ENCODE measurements at regions not wholly inside any gene's neighbourhood (a gene's known extent, or its start where the extent isn't known, plus 50 kb on each side); places are given as distances from the start of the nearest gene placed in this dataset.

DNA sequence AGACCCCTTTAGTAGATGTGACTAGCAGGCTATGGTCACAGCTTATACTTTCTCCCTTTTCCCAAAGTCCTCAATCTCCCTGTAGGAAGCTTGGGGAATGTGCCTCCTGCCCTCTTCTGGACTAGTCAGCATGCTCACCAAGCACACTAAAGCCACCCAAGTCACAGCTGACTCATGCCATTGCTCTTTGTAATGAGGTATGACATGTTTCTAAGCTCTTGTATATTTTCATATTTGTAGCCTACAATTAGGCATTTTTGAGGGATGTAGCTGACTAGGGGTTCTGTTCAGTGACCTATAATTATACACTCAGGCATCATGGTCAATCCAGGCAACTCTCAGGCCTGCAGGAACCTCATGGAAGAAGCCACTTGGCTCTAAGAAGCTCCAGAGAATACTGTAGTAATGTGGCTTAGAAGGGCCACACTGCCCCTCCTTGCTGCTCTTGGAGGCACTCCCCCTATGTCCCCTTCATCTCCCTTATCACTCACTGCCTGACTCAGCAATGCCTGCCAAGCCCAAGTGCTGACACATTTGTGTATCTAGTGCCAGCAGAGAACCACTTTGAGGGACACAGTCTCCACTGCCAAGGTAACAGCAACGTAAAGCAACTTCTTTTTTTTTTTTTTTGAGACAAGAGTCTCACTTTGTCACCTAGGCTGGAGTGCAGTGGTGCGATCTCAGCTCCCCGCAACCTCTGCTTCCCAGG, 86.2 kb downstream of the RPL27A start:
- TF ChIP-seq, protein P1, sequence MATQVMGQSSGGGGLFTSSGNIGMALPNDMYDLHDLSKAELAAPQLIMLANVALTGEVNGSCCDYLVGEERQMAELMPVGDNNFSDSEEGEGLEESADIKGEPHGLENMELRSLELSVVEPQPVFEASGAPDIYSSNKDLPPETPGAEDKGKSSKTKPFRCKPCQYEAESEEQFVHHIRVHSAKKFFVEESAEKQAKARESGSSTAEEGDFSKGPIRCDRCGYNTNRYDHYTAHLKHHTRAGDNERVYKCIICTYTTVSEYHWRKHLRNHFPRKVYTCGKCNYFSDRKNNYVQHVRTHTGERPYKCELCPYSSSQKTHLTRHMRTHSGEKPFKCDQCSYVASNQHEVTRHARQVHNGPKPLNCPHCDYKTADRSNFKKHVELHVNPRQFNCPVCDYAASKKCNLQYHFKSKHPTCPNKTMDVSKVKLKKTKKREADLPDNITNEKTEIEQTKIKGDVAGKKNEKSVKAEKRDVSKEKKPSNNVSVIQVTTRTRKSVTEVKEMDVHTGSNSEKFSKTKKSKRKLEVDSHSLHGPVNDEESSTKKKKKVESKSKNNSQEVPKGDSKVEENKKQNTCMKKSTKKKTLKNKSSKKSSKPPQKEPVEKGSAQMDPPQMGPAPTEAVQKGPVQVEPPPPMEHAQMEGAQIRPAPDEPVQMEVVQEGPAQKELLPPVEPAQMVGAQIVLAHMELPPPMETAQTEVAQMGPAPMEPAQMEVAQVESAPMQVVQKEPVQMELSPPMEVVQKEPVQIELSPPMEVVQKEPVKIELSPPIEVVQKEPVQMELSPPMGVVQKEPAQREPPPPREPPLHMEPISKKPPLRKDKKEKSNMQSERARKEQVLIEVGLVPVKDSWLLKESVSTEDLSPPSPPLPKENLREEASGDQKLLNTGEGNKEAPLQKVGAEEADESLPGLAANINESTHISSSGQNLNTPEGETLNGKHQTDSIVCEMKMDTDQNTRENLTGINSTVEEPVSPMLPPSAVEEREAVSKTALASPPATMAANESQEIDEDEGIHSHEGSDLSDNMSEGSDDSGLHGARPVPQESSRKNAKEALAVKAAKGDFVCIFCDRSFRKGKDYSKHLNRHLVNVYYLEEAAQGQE (IDR thresholded peaks at IDR 0.05; ENCODE audit: insufficient read depth in 1 of 2, low read depth in 2 of 2, low read length in 2 of 2): no peak
- TF ChIP-seq TAF1 (IDR thresholded peaks at IDR 0.05; ENCODE audit: borderline replicate concordance, insufficient read depth, low read length): no peak
- TF ChIP-seq SIN3A (IDR thresholded peaks at IDR 0.05; ENCODE audit: borderline replicate concordance, insufficient read depth, low read length): no peak
- no peak for TF ChIP-seq POLR2AphosphoS5 (IDR thresholded peaks at IDR 0.05; ENCODE audit: low read depth, low read length)
- TF ChIP-seq FOXP2 (optimal IDR thresholded peaks at IDR 0.05; ENCODE audit: borderline replicate concordance, extremely low read depth, extremely low read length, insufficient read depth): no peak

DNA sequence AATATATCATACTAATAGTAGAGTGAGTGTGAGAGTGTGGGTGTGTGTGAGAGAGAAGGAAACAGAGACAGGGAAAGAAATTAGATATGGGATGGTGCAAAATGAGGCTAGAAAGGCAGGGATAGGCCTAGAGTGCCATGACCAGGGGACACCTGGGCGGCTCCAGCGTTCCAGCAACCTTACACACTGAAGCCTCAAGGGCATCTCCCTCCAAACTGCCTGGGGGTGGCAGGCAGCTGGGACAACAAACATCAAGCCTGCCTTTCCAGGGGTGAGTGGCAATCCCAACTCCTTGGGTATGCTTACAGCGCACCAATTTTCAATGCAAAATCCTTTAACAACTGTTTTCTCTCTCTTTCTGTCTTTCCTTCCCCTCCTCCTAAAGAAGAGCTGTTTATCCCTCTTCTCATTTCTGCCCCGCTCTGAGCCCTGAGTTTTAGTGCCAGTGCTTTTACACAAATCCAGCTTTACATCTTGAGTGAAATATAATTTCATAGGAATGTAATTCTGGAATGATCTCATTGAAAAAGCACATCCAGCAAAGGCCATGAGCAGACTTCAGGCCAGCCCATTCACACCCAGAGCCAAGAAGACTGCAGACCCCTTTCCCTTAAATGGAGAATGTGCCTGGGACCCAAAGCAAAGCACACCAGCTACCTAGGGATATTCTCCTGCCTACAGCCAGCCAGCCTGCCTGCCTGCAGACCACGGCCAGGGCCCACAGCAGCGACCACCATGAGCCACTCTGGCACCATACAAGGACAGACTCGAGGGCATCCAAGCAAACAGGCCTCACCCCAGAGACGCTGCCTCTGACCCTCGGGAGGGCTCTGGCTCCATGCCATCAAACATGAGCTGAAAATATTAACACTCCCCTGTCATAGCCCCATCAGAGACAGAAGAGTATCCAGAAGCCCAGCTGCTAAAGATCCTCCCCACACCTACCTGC, 90.3 kb downstream of the RPL27A start:
- TF ChIP-seq FOXP2 (optimal IDR thresholded peaks at IDR 0.05; ENCODE audit: borderline replicate concordance, extremely low read depth, extremely low read length, insufficient read depth) (no peak), POLR2AphosphoS5 (IDR thresholded peaks at IDR 0.05; ENCODE audit: low read depth, low read length) (no peak), SIN3A (IDR thresholded peaks at IDR 0.05; ENCODE audit: borderline replicate concordance, insufficient read depth, low read length) (no peak), TAF1 (IDR thresholded peaks at IDR 0.05; ENCODE audit: borderline replicate concordance, insufficient read depth, low read length) (no peak)

DNA sequence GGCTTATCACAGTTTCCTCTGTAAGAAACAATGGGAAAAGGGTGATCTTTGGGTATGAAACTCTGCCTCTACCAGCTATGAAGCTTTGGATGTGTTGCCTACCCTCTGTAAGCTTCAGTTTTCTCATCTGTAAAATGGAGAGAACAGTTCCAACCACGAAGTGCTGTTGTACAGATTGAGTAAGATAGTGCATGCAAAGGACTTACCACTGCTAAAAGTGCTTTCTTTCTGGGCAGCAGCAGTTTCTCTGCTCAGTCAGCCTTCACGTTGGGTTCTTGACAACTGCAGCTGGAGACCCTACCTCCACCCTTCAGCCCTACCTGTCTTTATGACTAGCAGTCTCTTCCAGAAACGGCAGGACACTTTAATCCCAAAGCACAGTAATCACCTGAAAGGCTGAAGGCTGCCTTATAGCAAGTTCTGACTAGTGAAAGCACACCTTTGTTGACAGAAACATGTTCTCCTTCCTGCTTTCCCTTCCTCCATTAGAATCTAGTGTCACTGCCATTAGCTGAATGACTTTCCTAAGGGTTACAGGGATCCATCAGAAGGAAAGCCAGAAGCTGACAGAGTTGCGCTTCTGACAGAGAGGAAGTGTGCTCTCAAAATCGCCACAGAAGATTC, 91.4 kb downstream of the RPL27A start:
- no peak for TF ChIP-seq POLR2AphosphoS5 (IDR thresholded peaks at IDR 0.05; ENCODE audit: low read depth, low read length)
- TF ChIP-seq SIN3A (IDR thresholded peaks at IDR 0.05; ENCODE audit: borderline replicate concordance, insufficient read depth, low read length): no peak
- TF ChIP-seq, protein P1 (IDR thresholded peaks at IDR 0.05; ENCODE audit: insufficient read depth in 1 of 2, low read depth in 2 of 2, low read length in 2 of 2): no peak

DNA sequence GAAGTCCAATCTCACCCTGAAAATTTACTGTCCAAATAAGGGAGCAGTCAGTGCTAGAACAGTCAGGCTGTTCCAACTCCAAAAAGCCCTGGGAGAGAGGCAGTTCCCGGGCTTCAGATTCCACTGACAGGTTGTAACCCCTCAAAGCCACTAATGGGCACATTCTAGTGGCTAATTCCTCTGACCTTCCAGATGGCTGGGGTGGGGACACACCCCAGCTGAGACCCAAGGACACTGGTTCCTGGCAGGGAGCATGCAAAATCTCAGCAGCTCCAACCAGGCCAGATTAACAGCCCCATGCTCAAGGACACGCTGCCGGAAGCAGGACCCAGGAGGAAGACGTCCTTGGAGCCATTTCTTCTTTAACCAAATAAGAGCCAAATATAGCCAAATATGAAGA, 92.7 kb downstream of the RPL27A start:
- no peak for TF ChIP-seq FOXP2 (optimal IDR thresholded peaks at IDR 0.05; ENCODE audit: borderline replicate concordance, extremely low read depth, extremely low read length, insufficient read depth)
- TF ChIP-seq, protein P1 (IDR thresholded peaks at IDR 0.05; ENCODE audit: insufficient read depth in 1 of 2, low read depth in 2 of 2, low read length in 2 of 2): no peak
- no peak for TF ChIP-seq POLR2AphosphoS5 (IDR thresholded peaks at IDR 0.05; ENCODE audit: low read depth, low read length)
- no peak for TF ChIP-seq SIN3A (IDR thresholded peaks at IDR 0.05; ENCODE audit: borderline replicate concordance, insufficient read depth, low read length)
- TF ChIP-seq TAF1 (IDR thresholded peaks at IDR 0.05; ENCODE audit: borderline replicate concordance, insufficient read depth, low read length): no peak

DNA sequence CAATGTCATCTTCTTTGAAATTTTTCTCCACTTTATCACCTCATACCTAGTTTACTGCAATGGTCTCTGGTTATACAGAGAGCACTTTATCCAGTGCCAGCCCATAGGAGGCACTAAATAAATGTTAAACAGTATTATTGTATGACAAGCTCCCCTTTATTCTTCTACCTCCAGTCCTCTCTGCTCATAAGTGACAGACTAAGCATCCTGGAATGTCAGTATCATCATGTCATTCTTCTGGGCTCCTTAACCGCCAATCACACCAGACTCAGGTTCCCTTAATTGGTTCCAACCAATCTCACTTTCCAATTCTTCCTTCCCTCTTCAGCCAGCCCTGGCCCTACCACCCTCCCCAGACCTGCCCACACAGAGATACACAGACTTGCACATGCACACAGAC, 93.1 kb downstream of the RPL27A start:
- TF ChIP-seq TAF1 (IDR thresholded peaks at IDR 0.05; ENCODE audit: borderline replicate concordance, insufficient read depth, low read length): no peak
